HG02938 (cell line): ENCODE measurements at regions not wholly inside any gene's neighbourhood (a gene's known extent, or its start where the extent isn't known, plus 50 kb on each side); places are given as distances from the start of the nearest gene placed in this dataset.

ENCODE experiments used
- ATAC-seq: cut with Tn5 transposase; IDR thresholded peaks from one replicate; pipeline ENCODE4 v1.9.1; 2021; ENCODE audit warnings: mild to moderate bottlenecking, moderate library complexity; ENCODE audit not compliant: unreplicated experiment

DNA sequence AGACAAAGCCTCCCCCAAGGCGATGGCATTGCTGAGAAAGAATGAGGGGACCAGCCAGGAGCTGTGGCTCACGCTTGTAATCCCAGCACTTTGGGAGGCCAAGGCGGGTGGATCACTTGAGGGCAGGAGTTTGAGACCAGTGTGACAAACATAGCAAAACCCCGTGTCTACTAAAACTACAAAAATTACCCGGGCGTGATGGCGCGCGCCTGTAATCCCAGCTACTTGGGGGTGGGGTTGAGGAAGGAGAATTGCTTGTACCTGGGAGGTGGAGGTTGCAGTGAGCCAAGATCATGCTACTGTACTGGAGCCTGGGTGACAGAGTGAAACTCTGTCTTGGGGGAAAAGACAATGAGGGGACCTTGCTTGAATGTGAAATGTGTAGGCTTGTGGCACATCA, 402.4 kb upstream of the C2CD4B start:
- ATAC-seq: no peak

DNA sequence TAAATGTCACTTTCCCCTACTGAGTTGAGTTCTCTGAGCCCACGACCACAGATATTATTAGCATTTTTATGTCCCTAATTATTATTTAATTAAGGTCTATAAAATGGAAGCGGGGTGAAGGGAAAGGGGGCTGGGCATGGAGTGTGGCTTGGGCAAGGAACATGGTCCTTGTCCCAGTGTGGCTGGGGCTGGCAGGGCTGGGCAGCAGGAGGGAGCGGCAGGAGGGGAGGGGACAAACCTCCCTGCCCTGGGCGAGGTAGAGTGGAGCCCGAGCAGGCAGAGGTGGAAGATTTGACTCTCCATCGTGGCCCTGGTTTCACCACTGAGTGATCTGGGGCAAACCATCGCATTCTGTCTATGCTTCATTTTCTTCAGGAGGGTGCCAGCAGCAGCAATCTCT, 402.9 kb upstream of the C2CD4B start:
- ATAC-seq: no peak

DNA sequence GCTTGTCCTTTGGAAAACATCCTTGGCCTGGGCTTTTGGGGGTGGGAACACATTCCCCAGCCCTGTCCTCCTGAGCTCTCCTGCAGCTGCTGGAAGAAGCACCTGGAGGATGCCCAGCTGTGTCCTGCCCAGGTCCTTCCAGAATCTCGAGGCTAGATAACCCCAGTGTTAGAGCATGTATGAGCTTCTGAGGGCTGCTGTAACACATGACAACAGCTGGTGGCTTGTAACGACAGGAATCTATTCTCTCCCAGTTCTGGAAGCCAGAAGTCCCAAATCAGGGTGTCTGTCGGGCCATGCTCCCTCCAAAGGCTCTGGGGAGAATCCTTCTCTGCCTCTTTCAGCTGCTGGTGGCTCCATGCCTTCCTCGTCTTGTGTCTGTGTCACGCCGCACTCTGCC, 403.6 kb upstream of the C2CD4B start:
- ATAC-seq: no peak

DNA sequence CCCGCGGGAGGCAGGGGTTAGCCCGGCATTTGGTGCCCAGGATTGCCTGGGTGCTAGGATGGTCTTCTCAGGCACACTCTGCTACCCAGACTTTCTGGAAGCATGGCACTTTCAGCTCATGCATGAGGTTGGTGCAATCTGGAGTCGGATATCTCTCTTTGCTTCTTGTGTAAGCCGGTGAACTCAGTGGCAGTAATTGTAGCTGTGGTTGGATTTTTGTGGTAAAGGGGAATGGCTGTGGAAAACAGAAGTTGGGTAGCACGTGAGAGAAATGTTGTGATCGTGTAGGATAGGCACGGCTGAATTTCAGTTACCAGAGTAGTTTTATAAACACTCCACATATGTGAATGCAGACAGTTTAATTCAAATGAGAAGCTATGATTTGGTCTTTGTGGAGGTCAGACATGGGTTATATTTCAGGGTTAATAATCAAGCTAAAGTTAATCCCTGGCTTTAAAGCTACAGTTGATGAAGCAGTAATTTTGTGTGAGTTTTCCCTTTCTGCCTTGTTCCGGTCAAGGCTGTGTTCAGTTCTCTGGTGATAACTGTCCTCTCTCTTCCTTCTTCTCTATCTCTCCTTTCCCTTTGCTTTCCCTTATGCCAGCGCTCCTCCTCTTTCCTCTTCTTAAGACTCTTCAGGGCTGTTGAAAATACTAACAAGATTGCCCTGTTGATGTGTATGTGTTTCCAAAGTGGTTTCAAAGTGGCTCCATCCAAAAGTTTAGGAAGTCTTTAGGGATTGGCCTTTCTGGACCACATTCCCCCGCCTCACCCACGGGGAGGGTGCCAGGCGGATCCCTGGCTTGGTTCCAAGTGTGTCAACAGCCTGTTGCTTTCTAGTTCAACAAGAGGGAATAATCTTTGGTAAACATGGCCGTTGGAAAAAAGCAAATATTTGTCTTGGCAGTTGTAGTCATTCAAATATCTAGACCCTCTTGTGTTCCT, 404.6 kb upstream of the C2CD4B start:
- ATAC-seq: no peak

DNA sequence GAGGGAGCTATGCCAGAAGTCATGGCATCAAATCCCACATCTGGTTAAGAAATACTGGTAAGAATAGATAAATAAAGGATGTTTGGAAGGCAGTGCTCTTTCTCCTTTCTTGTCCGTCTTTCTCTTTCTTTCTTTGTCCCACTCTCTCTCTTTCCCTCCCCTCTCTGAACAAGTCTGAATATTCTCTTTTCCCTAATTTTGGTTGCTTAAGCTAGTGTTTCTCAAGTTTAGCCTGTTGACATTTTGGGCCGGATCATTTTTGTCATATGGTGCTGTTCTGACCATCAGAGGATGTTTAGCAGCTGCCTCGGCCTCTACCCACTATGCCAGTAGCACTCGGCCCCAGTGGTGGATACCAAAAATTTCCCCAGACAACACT, 405.3 kb upstream of the C2CD4B start:
- no peak for ATAC-seq

DNA sequence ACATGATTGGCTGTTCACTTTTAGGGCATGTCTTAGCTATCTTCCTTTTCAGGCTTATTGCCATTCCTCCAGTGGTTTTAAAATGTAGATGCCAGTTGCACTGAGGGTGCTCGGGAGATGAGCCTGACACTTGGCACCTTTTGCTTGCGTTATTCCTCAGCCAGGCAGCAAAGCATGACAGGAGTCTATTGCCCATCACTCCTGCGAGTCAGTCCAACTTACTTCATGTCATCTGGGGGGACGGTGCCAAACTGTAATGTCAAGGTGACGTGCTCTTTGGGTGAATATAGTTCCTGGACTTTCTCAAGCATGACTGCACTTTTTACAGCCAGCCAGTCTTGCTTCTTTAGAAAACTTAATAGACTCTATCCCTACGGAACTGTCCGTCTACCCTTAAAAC, 406.0 kb upstream of the C2CD4B start:
- ATAC-seq: no peak

DNA sequence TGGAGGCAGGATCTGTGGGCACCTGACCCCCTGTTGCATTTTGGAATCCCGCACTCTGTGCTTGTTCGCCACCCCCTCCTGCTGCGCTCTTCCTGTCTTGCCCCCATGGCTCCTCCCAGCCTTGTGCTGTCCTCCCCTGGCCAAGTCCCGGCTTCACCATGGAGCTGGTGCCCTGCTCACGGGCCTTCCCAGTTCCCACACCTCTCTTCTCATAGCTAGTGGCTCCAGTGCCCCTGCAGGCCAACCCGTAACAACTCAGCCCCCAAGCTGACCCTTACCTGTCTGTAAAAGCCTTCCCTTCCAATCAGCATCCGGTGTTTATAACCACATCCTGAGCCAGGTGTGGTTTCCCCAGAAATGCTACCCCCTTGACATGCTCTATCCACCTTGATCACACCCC, 407.7 kb upstream of the C2CD4B start:
- ATAC-seq: no peak

DNA sequence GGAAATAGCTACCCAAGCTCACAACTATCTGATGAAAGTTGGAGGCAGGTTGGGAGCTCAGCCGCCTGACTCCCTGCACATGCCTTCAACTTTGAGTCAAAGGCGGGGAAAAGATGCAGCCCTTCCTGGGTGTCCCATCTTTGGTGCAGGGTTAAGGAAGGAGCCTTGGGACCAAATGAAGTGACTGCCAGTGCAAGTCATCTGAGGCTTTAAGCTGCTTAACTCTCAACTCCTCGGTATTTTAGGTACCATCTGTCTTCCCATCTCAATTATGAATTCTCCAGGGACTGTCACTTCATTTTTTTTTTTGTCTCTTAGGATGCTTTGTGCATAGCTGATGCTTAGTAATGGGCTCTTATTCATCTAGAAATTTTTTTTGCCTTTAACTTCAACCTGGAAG, 408.8 kb upstream of the C2CD4B start:
- no peak for ATAC-seq

DNA sequence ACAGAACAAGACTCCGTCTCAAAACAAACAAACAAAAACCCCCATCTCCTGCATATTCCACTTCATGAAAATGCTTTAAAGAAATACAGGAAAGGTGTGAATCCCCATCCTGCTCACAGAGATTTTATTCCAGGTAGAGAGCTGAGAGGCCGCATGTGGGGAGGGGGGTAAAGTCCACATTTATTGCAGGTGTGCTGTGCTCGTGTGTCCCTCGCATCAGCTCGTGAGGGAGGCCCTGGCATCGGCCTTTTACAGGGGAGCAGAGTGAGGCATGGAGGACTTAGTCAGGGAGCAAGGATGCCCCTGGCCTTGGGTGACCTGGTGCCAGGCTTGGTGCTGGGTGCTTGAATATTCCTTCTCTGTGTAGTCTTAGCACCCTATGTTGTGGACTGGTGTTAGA, 413.5 kb upstream of the C2CD4B start:
- ATAC-seq: no peak

DNA sequence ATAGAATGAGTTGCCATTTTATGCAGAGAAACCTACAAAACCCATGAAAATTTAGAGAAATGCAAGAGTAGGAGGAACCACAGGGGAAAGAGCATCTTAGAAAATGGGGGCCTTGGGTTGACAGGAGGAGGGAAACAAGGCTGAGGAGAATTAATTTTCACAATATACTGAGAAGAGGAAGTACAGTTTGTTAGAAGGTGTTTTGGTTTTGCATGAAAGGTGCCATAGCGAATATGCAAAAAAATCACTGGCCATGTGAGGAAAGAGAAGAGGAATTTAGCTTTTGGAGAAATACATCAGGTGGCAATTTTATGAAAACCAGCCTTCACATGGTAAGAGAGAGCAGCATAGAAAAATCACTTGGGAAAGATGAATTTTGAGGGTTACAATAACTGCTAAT, 413.9 kb upstream of the C2CD4B start:
- ATAC-seq: no peak

DNA sequence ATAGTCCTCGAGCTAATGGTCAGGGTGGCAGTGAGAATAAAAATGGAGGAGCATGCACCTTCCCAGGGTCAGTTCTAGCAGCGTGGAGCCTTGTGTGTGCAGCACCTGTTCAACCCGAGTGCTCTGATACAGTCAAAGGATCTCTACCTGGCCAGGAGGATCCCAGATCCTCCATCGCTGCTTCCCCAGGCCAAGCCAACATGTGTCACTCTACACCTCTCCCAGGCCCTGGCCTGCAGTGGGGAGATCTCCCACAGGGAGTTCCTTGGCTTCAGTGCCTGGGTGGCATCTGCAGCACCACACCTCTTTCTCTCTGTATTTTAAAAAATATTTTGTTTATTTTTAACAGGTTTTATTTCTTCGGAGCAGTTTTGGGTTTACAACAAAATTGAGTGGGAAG, 414.8 kb upstream of the C2CD4B start:
- no peak for ATAC-seq

DNA sequence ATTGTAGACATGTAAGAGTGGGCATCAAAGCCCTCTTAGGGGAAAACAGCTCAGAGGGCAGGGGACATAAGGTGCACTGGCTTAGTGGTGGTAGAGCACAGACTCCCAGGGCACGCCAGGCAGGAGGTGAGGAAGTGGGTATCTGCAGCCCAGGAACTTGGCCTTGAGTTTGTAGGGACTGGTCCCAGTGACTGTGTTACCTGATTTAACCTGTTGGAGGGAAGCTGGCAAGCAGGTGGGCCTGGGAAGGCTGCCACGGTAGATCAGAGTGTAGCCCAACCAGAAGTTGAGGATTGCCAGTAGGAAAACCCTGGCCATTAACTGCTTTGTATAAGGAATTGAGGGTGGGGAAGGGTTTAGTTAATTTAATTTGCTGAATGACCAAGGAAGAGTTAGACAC, 417.5 kb upstream of the C2CD4B start:
- ATAC-seq: no peak

DNA sequence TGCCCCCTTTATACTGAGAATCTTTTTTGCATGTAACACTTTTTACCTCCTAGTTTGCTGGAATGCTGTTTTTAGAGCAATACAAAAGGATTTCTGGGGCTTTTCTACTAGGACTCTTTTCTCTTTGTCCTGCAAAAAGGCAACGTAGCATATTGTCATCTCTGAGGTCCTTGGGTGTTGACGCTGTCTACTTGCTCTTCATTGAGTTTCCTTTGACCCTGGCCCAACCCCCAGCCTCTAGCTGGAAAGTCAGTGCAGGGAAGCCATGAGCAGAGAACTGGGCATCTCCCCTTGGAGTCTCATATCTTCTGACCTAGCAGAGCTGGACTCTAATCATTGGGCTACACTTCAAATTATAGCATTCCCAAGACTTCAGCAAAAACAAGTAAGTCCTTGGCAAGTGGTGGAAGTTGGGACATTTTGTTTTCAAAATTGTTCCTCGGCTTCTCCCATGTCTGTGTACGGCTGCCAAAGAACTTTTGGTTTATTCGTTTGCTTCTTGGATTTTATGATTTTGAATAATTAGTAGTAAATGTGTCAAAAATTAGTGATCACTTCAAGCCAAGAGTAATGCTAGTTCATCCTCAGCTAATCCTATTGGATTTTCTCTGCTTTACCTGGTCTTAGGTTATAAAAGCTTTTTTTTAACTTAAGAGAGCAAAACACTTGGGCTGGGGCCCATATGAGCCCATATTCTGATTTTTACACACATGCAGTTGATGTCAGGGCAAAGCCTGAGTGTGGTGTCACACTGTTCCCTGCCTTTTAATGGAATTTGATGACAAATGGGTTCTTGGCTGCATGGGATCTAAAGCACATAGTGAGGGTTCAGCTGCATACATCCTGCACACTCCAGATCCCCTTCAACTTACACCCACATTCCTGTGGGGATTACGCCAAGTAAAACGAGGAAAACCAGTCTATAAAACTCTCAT, 419.5 kb upstream of the C2CD4B start:
- no peak for ATAC-seq

DNA sequence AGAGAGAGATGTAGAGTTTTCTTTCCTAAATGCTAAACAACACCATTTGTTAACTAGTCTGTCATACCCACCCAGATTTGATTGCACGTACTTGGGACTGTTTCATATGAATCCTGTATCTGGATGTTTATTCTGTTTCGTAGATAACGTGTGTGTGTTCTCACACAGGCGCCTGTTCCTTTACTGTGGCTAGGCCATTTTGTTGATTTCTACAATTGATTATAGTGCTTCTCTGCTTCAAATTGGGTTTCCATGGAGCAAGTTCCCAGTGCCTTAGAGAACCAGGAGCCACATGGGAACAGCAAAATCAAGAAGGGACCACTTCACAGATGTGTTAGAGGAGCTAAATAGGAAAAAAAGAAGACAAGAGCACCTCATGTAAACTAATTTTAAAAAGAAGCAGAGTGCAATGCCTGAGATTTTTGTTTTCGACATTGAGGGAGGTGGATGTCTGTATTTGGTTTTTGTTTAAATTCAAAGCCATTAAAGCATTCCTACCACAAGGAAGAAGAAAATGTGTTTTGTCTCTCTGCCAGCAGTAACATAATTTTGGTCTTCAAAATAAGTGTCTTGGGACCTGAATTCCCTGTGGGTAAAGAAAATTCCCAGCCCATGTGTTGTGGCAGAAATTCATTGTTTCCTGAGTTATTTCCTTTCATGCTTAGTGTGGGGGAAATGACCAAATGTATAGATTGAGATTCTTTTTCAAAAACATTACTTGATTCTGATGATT, 424.0 kb upstream of the C2CD4B start:
- no peak for ATAC-seq

DNA sequence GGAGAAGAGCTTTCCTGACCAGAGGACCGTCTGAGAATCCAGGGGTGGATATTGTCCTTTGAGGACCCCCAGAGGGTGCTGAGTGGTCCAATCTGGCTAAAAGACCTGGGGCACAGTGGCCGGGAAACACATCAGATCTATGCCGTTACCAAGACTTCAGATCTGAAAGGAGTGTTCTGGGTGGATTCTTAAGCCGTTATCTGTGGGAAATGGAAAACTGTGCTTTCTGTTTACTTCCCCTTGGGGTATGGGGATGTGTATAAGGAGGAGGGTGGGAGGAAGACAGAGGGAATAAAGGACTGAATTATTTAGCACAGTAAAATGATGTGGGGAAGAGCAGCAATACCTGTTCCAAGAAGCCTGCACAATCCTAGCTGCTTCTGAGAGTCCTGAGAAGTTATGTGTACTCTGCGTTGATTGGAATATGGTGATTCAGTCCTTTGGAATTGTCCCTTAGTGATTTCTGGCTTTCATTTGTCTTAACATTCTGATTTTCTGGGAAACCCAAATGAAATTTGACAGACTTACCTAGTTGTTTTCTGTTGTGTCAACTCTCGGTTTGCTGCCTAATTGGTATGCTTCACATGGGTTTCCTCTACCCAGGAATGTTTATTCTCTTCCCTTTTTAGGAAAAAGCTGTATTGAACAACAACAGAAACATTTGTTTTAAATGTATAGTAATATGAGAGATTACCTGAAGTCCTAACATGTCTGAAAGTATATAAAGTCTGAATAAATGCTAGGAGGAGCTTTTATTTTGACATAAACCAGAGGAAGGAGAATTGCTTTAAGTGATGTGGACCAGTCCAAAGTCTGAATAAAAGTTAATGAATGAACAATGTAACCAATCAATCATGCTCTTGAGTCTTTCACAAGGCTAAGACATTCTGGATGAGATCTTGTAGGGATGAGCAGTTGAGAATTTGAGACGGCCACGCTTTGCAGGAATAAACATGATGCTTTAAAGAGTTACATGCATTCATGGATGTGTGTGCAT, 427.1 kb upstream of the C2CD4B start:
- no peak for ATAC-seq

DNA sequence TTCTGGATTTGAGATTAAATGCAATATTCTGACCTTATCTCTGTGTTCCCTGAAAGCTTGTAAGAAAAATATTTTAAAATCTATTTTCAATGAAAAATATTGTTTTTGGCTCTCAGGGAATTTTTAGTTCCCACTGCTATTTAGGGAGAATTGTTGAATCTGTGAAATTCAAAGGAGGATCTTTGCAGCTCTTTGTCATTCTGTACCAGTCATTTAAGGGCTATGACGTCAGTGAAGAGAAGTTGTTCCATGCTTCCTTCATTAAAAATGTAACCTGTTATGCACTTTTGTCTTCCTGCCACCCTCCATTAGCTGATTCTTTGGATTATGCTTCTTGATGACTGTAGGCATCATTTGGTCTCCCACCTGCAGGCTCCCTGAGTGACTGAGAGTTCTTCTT, 427.8 kb upstream of the C2CD4B start:
- ATAC-seq: no peak

DNA sequence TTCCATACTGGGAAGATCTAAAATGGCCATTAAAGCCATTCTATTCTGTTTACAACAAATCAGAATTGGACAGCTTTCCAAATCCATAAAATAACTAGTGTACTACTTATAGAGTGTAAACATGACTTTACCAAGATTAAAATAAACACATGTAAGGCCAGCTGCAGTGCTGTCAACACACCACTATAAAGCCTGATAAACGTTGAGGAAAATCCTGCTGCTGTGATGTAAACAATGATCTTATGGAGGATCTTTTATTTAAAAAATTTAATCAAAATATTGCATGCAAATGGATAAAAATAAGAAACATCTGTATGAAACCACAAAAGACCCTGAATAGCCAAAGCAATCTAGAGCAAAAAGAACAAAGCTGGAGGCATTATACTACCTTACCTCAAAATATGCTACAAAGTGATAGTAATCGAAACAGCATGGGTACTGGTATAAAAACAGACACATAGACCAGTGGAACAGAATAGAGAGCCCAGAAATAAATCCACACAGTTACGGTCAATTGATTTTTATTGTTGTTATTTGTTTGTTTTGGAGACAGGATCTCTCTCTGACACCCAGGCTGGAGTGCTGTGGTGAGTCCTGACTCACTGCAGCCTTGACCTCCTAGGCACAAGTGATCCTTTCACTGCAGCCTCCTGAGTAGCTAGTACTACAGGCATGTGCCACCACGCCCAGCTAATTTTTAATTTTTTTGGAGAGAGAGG, 428.8 kb upstream of the C2CD4B start:
- ATAC-seq: no peak

DNA sequence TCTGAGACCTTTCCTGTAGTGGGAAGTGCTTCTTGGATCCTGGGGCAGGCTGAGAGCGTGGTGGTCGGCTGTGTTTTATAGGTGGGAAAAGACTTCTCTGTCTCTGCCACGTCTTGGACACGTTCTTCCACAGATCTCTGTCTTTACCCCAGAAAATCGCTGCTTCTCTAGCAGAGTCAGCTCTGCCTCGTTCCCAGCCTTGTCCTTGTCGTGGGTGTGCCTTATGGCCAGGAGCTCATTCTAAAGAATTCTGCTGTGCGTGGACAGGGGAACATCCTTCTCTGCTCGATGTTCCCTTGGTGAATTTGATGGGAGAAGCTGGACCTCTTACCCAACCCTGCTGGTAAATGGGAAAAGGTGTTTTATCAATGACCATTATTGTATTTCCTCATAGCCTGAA, 433.1 kb upstream of the C2CD4B start:
- ATAC-seq: no peak
